Progenitor cell of endocrine pancreas (in vitro differentiated cells): ENCODE measurements at regions not wholly inside any gene's neighbourhood (a gene's known extent, or its start where the extent isn't known, plus 50 kb on each side); places are given as distances from the start of the nearest gene placed in this dataset.

ENCODE experiments used
- DNase-seq: peaks from one replicate; pipeline ENCODE4 v3.0.0; 2021; ENCODE audit warnings: low spot score; ENCODE audit not compliant: unreplicated experiment
- H3K27ac Mint-ChIP-seq: 2 replicates; pipeline ENCODE4 v1.8.0; 2021; ENCODE audit warnings: mild to moderate bottlenecking, moderate library complexity, mixed read lengths
- H3K27me3 Mint-ChIP-seq: 2 replicates; pipeline ENCODE4 v1.8.0; 2021; ENCODE audit warnings: mixed read lengths
- H3K36me3 Mint-ChIP-seq: 2 replicates; pipeline ENCODE4 v1.8.0; 2022; ENCODE audit warnings: mixed read lengths; ENCODE audit not compliant: insufficient read depth
- H3K4me1 Mint-ChIP-seq: 2 replicates; pipeline ENCODE4 v1.8.0; 2021; ENCODE audit warnings: low read depth, mixed read lengths
- H3K4me3 Mint-ChIP-seq: 2 replicates; pipeline ENCODE4 v1.8.0; 2021; ENCODE audit warnings: low read depth, mild to moderate bottlenecking, moderate library complexity, mixed read lengths
- H3K9me3 Mint-ChIP-seq: 2 replicates; pipeline ENCODE4 v1.8.0; 2021; ENCODE audit warnings: low read depth, mixed read lengths
- CTCF ChIP-seq: fragments of 200-600 bp; sonication (generic); IDR thresholded peaks from one replicate; pipeline ENCODE4 v1.5.0; 2021; ENCODE audit warnings: antibody characterized with exemption, mild to moderate bottlenecking; ENCODE audit not compliant: unreplicated experiment

- no peak for TF ChIP-seq CTCF
- DNase-seq = no peak
- Mint-ChIP-seq H3K27ac (no peak overlapping the region), H3K27me3 (no peaks in the 10 kb centered on the region), H3K9me3 (peaks cover 12% of the 10 kb centered on the region), H3K4me1 (no peaks in the 10 kb centered on the region), H3K4me3 (no peak overlapping the region), H3K36me3 (no peaks in the 10 kb centered on the region)
Observed at GRCh38 chr1:147444381-147444780, 96.9 kb upstream of the BCL9 start.

GRCh38 chr1:147451628-147452027 is 89.7 kb upstream of the BCL9 start:
- TF ChIP-seq CTCF = no peak
- no peaks in the 10 kb centered on the region for H3K36me3 Mint-ChIP-seq
- no peak for DNase-seq
- H3K27me3 Mint-ChIP-seq = peaks cover 3% of the 10 kb centered on the region
- peaks cover 4% of the 10 kb centered on the region for H3K9me3 Mint-ChIP-seq
- no peak overlapping the region for H3K4me3 Mint-ChIP-seq
- H3K27ac Mint-ChIP-seq = no peak overlapping the region
- H3K4me1 Mint-ChIP-seq = no peaks in the 10 kb centered on the region

- Mint-ChIP-seq H3K27me3 (peaks cover 3% of the 10 kb centered on the region), H3K9me3 (peaks cover 4% of the 10 kb centered on the region), H3K36me3 (no peaks in the 10 kb centered on the region), H3K4me1 (no peaks in the 10 kb centered on the region), H3K4me3 (no peak overlapping the region), H3K27ac (no peak overlapping the region)
- DNase-seq = no peak
- TF ChIP-seq CTCF = no peak
Observed at GRCh38 chr1:147452809-147453208, 88.5 kb upstream of the BCL9 start.

- Mint-ChIP-seq H3K36me3 (no peaks in the 10 kb centered on the region), H3K4me3 (no peak overlapping the region), H3K4me1 (no peaks in the 10 kb centered on the region), H3K9me3 (peaks cover 14% of the 10 kb centered on the region), H3K27me3 (peaks cover 8% of the 10 kb centered on the region), H3K27ac (no peak overlapping the region)
- TF ChIP-seq CTCF = no peak
- DNase-seq = no peak
Observed at GRCh38 chr1:147463022-147463421, 78.3 kb upstream of the BCL9 start.

GRCh38 chr1:147466543-147466942 is 74.8 kb upstream of the BCL9 start:
- no peaks in the 10 kb centered on the region for H3K4me1 Mint-ChIP-seq
- H3K36me3 Mint-ChIP-seq = no peaks in the 10 kb centered on the region
- H3K4me3 Mint-ChIP-seq = no peak overlapping the region
- no peak for DNase-seq
- no peak overlapping the region for H3K27ac Mint-ChIP-seq
- no peak for TF ChIP-seq CTCF
- H3K27me3 Mint-ChIP-seq = peaks cover 12% of the 10 kb centered on the region
- peaks cover 14% of the 10 kb centered on the region for H3K9me3 Mint-ChIP-seq
